Breast epithelium (tissue), 3 donors: ENCODE measurements at regions not wholly inside any gene's neighbourhood (a gene's known extent, or its start where the extent isn't known, plus 50 kb on each side); places are given as distances from the start of the nearest gene placed in this dataset.

Source experiments
- POLR2A ChIP-seq: fragments of 450-650 bp; IDR thresholded peaks from one replicate; pipeline ENCODE4 v1.6.1; 2016; ENCODE audit warnings: antibody characterized with exemption, mild to moderate bottlenecking, moderate library complexity
- POLR2AphosphoS5 ChIP-seq, 3 donors: sonication (generic); formaldehyde crosslinking; IDR thresholded peaks; one replicate each; pipeline ENCODE4 v1.6.1; 2017; ENCODE audit warnings: antibody characterized with exemption in 3 of 3

DNA sequence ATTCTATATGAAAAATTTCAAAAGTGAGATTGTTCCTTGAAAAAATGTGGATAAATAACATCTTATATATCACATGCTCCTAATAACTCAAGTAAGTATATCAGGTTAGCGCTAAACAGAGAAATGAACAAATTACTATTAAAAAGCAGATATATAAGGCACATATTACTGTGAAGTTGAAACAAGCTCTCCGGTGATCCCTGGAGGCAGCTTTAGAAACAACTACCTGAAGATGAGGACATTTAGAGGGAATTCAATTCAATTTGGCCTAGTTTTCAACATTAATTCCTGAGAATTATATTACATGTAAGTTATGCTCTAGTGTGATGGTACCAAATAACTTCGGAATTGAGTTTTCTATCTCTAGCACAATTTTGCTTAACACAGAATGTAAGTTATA is 1373.6 kb upstream of the SPRY2 start:
- TF ChIP-seq POLR2A (no peak), POLR2AphosphoS5 (IDR thresholded peaks at IDR 0.05) (no peak)
